Hepatocyte (in vitro differentiated cells): ENCODE measurements at regions not wholly inside any gene's neighbourhood (a gene's known extent, or its start where the extent isn't known, plus 50 kb on each side); places are given as distances from the start of the nearest gene placed in this dataset.

ENCODE experiments used
- EZH2 ChIP-seq: fragments of 200-600 bp; sonication (generic); IDR thresholded peaks from 2 replicates; pipeline ENCODE4 v1.6.1; 2016; ENCODE audit warnings: antibody characterized with exemption, mild to moderate bottlenecking, borderline replicate concordance
- EZH2phosphoT487 ChIP-seq: fragments of 200-600 bp; sonication (generic); IDR thresholded peaks from one replicate; pipeline ENCODE4 v1.6.1; 2018; ENCODE audit warnings: antibody characterized with exemption, mild to moderate bottlenecking, low read depth, moderate library complexity; ENCODE audit not compliant: unreplicated experiment, severe bottlenecking
- TF ChIP-seq, protein P1 (sequence below): fragments of 200-600 bp; sonication (generic); IDR thresholded peaks from 2 replicates; pipeline ENCODE4 v1.5.1; 2016; ENCODE audit warnings: antibody characterized with exemption, mild to moderate bottlenecking; ENCODE audit not compliant: poor library complexity

GRCh38 chr2:139805441-139805840 lies 1025.3 kb upstream of the NXPH2 start:
- TF ChIP-seq, protein P1, sequence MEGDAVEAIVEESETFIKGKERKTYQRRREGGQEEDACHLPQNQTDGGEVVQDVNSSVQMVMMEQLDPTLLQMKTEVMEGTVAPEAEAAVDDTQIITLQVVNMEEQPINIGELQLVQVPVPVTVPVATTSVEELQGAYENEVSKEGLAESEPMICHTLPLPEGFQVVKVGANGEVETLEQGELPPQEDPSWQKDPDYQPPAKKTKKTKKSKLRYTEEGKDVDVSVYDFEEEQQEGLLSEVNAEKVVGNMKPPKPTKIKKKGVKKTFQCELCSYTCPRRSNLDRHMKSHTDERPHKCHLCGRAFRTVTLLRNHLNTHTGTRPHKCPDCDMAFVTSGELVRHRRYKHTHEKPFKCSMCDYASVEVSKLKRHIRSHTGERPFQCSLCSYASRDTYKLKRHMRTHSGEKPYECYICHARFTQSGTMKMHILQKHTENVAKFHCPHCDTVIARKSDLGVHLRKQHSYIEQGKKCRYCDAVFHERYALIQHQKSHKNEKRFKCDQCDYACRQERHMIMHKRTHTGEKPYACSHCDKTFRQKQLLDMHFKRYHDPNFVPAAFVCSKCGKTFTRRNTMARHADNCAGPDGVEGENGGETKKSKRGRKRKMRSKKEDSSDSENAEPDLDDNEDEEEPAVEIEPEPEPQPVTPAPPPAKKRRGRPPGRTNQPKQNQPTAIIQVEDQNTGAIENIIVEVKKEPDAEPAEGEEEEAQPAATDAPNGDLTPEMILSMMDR, result no peak
- no peak for TF ChIP-seq EZH2
- no peak for TF ChIP-seq EZH2phosphoT487
